ENCODE measurements at regions not wholly inside any gene's neighbourhood (a gene's known extent, or its start where the extent isn't known, plus 50 kb on each side); places are given as distances from the start of the nearest gene placed in this dataset.

DNA sequence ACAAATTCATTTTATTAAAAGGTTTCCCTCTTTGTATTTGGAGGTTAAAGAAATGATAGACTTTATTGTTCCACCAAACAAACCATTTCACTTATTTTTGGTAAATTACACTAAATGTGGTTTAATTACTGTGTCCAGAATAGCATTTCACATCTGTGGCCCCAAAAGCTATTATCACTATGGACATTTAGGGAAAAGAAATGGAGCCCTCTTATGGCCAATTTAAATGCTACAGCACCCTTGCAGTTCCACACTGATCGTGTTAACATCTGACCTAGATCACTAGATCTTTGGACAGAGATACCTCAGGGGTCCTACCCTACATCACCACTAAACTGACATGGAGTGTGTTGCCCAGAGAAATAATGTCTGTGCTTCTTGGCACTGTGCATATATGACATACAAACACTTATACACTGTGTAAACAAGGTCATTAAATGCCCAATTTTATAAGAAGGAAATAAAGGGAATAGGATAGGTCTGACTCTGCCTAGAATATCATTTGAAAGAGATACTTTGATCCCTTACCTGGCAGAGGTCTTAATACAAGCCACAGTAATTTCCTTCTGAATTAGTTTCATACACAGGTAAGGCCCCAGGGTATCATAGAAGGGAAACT, 163.9 kb downstream of the KDR start:
- TF ChIP-seq, protein P1, sequence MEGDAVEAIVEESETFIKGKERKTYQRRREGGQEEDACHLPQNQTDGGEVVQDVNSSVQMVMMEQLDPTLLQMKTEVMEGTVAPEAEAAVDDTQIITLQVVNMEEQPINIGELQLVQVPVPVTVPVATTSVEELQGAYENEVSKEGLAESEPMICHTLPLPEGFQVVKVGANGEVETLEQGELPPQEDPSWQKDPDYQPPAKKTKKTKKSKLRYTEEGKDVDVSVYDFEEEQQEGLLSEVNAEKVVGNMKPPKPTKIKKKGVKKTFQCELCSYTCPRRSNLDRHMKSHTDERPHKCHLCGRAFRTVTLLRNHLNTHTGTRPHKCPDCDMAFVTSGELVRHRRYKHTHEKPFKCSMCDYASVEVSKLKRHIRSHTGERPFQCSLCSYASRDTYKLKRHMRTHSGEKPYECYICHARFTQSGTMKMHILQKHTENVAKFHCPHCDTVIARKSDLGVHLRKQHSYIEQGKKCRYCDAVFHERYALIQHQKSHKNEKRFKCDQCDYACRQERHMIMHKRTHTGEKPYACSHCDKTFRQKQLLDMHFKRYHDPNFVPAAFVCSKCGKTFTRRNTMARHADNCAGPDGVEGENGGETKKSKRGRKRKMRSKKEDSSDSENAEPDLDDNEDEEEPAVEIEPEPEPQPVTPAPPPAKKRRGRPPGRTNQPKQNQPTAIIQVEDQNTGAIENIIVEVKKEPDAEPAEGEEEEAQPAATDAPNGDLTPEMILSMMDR (IDR thresholded peaks at IDR 0.05; ENCODE audit: partially characterized antibody, unreplicated experiment), result peak; percentile 62
- H3K9me3 Mint-ChIP-seq (ENCODE audit: unreplicated experiment), result peaks cover under 1% of the 10 kb centered on the region
- no peak overlapping the region for H3K4me3 Mint-ChIP-seq (ENCODE audit: unreplicated experiment)
- no peak for DNase-seq
- no peaks in the 10 kb centered on the region for H3K36me3 Mint-ChIP-seq (ENCODE audit: unreplicated experiment)
- no peak overlapping the region for H3K27ac Mint-ChIP-seq (ENCODE audit: unreplicated experiment)
- peaks cover 2% of the 10 kb centered on the region for H3K4me1 Mint-ChIP-seq (ENCODE audit: low read depth, unreplicated experiment)
- no peaks in the 10 kb centered on the region for H3K27me3 Mint-ChIP-seq (ENCODE audit: unreplicated experiment)

GRCh38 chr4:54959651-54960116, 165.7 kb downstream of the KDR start:
- H3K9me3 Mint-ChIP-seq (ENCODE audit: unreplicated experiment), result no peaks in the 10 kb centered on the region
- H3K36me3 Mint-ChIP-seq (ENCODE audit: unreplicated experiment), result no peaks in the 10 kb centered on the region
- TF ChIP-seq, protein P1 (IDR thresholded peaks at IDR 0.05; ENCODE audit: partially characterized antibody, unreplicated experiment), result no peak
- no peak overlapping the region for H3K4me3 Mint-ChIP-seq (ENCODE audit: unreplicated experiment)
- no peak overlapping the region for H3K27ac Mint-ChIP-seq (ENCODE audit: unreplicated experiment)
- no peaks in the 10 kb centered on the region for H3K4me1 Mint-ChIP-seq (ENCODE audit: low read depth, unreplicated experiment)
- H3K27me3 Mint-ChIP-seq (ENCODE audit: unreplicated experiment), result no peaks in the 10 kb centered on the region
- no peak for DNase-seq

- TF ChIP-seq, protein P1 (IDR thresholded peaks at IDR 0.05; ENCODE audit: partially characterized antibody, unreplicated experiment), result no peak
- no peaks in the 10 kb centered on the region for H3K27me3 Mint-ChIP-seq (ENCODE audit: unreplicated experiment)
- H3K4me1 Mint-ChIP-seq (ENCODE audit: low read depth, unreplicated experiment), result no peaks in the 10 kb centered on the region
- no peaks in the 10 kb centered on the region for H3K9me3 Mint-ChIP-seq (ENCODE audit: unreplicated experiment)
- H3K27ac Mint-ChIP-seq (ENCODE audit: unreplicated experiment), result no peak overlapping the region
- no peaks in the 10 kb centered on the region for H3K36me3 Mint-ChIP-seq (ENCODE audit: unreplicated experiment)
- H3K4me3 Mint-ChIP-seq (ENCODE audit: unreplicated experiment), result no peak overlapping the region
- no peak for DNase-seq
These were observed 166.3 kb downstream of the KDR start for GRCh38 chr4:54959131-54959530.

- H3K9me3 Mint-ChIP-seq (ENCODE audit: unreplicated experiment), result no peaks in the 10 kb centered on the region
- H3K4me3 Mint-ChIP-seq (ENCODE audit: unreplicated experiment), result no peak overlapping the region
- H3K27me3 Mint-ChIP-seq (ENCODE audit: unreplicated experiment), result no peaks in the 10 kb centered on the region
- TF ChIP-seq, protein P1 (IDR thresholded peaks at IDR 0.05; ENCODE audit: partially characterized antibody, unreplicated experiment), result no peak
- no peaks in the 10 kb centered on the region for H3K4me1 Mint-ChIP-seq (ENCODE audit: low read depth, unreplicated experiment)
- H3K36me3 Mint-ChIP-seq (ENCODE audit: unreplicated experiment), result no peaks in the 10 kb centered on the region
- H3K27ac Mint-ChIP-seq (ENCODE audit: unreplicated experiment), result no peak overlapping the region
- DNase-seq, result no peak
These were observed 167.2 kb downstream of the KDR start for GRCh38 chr4:54958236-54958635.

DNA sequence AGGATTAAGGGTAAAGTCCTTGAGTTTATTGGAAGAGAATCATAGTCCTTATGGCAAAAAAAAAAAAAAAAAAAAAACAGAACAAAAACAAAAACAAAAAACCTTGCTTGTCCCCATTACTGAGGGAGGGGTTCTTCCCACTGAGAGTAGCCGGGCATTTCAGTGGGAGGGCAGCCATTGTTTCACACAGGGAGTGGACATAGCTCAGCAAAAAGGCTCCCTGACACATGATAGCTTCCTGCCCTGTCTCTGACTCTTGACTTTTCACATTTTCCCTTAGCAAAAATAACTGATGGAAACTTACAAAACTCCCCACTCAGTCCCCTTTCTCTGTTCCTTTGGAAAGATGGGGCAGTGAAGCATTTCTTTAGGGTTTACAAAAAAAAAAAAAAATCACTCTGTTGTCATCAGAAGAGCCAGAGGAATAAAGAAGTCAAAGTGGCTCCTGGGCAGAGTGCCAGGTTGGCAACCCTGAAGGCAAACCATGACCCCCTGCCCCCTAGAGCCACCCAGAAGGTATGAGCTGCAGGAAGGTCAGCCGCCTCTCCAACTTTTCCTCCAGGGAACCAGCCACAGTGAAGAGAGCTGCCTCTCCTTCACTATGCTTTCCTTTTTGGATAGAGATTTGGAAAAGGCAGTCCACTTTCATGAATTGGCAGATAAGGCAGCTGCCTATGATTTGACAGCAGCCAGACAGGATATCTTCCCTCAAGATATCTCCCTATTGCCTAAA, 170.6 kb downstream of the KDR start:
- no peaks in the 10 kb centered on the region for H3K27me3 Mint-ChIP-seq (ENCODE audit: unreplicated experiment)
- H3K4me3 Mint-ChIP-seq (ENCODE audit: unreplicated experiment), result no peak overlapping the region
- H3K4me1 Mint-ChIP-seq (ENCODE audit: low read depth, unreplicated experiment), result no peaks in the 10 kb centered on the region
- DNase-seq, result no peak
- TF ChIP-seq, protein P1 (IDR thresholded peaks at IDR 0.05; ENCODE audit: partially characterized antibody, unreplicated experiment), result no peak
- H3K36me3 Mint-ChIP-seq (ENCODE audit: unreplicated experiment), result no peaks in the 10 kb centered on the region
- no peaks in the 10 kb centered on the region for H3K9me3 Mint-ChIP-seq (ENCODE audit: unreplicated experiment)
- H3K27ac Mint-ChIP-seq (ENCODE audit: unreplicated experiment), result no peak overlapping the region

All from glutamatergic neuron (in vitro differentiated cells).